Choroid plexus epithelial cell (primary cell): ENCODE measurements at regions not wholly inside any gene's neighbourhood (a gene's known extent, or its start where the extent isn't known, plus 50 kb on each side); places are given as distances from the start of the nearest gene placed in this dataset.
"Not testable (repeated sequence)": the region's sequence is repeated elsewhere in the genome, so short reads cannot be mapped to it uniquely, and the experiment has no call there.

Experiments
- DNase-seq: peaks from one replicate; pipeline ENCODE4 v3.0.0-alpha.2; 2010; ENCODE audit warnings: low read depth
- H3K4me3 ChIP-seq: 2 replicates; pipeline ENCODE4 v1.5.1; 2011; ENCODE audit warnings: low read depth, mild to moderate bottlenecking, control low read depth, low read length, moderate library complexity
- CTCF ChIP-seq: conservative IDR thresholded peaks from 2 replicates; pipeline ENCODE4 v1.5.1; 2011; ENCODE audit warnings: low read depth, mild to moderate bottlenecking, control low read depth, inconsistent platforms, low read length, moderate library complexity

GRCh38 chrY:26167332-26167731 lies 545.4 kb downstream of the CDY1 start:
- not testable (repeated sequence) for DNase-seq, H3K4me3 ChIP-seq

- not testable (repeated sequence) for DNase-seq, H3K4me3 ChIP-seq
These were observed 557.4 kb downstream of the CDY1 start for GRCh38 chrY:26179326-26179725.

DNA sequence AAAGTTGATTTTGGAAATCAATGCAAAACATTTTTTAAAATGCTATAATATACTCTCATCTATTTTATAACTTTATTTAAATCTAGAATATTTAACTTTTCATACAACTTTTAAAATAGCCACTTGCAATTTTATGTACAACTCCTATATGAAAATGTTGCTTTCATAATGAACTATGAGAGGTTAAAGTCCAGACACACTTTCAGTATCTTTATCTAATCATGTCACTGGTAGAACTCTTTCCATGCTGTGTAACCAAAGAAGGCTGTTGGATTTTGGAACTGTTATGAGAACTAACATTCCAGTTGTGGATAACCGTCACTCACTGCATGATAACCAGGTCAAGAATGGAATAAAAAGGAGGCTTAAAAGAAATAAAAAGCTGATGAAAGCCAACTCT lies 603.1 kb downstream of the CDY1 start:
- DNase-seq, H3K4me3 ChIP-seq: not testable (repeated sequence)

DNA sequence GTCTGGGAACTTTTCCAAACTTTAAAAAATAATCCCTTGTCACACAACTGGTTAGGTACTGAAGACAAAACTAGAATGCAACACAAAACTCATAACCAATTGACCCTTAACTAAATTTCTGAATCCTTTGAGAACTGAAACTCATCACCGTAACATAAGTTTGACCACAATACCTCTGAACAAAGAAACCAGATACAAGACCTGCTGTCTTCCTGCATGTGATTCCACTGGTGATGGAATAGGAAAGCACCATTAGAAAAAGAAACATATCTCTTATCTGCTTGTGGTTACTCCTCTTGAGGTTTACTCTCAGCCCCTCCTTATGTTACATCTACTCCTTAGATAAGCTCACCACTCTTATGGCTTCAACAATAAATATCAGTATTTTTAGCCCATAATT lies 603.6 kb downstream of the CDY1 start:
- H3K4me3 ChIP-seq, DNase-seq: not testable (repeated sequence)

DNA sequence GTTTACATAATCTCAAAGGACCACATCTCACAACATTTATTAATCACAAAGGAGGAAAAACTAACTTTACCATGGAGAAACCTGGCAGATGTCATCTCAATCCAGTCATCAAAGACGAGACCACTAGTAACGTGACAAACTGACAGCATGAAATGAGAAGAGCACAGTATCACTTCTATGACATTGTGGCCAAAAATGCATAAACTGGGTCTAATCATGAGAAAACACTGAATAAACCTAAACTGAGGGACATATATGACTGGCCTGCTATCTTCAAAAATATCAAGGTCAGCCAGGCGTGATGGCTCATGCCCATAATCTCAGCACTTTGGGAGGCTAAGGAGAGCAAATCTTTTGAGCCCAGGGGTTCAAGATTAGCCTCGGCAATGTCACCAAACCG lies 619.0 kb downstream of the CDY1 start:
- not testable (repeated sequence) for DNase-seq, H3K4me3 ChIP-seq

DNA sequence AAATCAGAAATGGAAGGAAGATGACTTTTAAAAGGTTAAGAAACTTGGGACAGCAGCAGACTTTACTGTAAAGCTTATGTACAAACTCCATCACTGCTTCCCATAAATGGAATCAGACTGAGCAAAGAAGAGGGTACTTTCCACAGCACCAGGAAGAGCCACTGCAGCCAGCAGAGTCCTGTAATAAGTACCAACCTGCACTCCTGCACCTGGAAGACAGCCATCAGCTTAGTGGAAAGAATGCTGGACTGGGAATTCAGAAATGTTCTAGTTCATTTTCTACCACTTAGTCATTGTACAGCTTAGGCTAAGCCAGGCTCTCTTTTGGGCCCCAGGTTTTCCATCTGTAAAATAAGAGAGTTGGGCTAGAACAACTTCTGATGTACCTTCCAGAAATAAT lies 632.3 kb downstream of the CDY1 start:
- not testable (repeated sequence) for DNase-seq, H3K4me3 ChIP-seq

DNA sequence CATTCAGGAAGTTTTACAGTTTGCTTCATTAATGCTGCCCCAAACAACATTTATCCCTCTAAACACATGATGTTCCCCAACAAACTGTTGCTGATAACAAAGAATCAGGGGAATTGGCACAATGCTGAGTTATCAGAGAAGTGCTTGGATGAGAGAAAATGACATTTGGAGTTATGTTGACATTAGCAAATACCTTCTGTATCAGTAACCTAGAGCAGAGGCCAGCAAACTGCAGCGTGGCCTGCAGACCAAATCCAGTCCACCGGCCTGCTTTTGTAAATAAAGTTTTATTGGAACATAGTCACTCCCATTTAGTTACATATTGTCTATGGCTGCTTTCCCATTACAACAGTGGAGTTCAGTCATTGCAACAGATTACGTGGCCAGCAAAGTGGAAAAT lies 643.5 kb downstream of the CDY1 start:
- H3K4me3 ChIP-seq, DNase-seq: not testable (repeated sequence)

GRCh38 chrY:26268421-26268820 lies 646.5 kb downstream of the CDY1 start:
- DNase-seq, H3K4me3 ChIP-seq: not testable (repeated sequence)

DNA sequence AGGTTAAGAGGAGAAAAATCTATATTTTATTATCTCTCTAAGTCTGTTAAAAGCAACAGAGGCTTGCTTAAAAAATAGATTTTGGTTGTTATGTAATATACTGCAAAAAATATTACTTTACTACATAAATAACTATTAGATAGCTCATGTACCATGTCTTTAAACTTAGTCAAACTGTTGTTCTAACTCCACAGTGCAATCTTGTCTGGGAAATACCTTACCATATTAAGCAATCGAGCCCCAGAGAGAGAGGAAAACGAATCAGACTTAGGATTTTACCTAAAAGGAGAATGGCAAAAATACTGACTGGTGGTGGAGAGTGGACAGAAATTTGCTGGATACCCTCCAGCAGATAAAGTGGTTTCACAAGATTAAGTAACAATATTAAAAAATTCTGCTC lies 647.0 kb downstream of the CDY1 start:
- not testable (repeated sequence) for DNase-seq, H3K4me3 ChIP-seq

DNA sequence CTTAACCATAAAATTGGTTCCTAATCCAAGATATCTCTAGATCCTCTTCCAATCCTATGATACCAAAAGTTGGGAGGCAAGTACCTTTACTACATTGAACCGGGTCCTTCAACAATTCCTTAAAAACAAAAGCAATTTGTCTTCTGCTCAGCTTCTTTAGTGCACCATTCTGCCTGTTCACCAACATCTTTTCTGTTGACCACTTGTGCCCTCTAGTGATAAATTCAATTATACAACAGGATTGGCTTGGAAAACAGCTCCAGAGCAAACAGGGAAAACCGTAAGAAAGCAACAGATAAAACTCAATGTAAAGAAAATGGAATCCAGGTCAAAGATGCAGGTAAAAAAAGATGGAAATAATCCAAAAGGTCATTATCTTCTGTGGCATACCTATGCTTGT lies 651.2 kb downstream of the CDY1 start:
- not testable (repeated sequence) for H3K4me3 ChIP-seq, DNase-seq

DNA sequence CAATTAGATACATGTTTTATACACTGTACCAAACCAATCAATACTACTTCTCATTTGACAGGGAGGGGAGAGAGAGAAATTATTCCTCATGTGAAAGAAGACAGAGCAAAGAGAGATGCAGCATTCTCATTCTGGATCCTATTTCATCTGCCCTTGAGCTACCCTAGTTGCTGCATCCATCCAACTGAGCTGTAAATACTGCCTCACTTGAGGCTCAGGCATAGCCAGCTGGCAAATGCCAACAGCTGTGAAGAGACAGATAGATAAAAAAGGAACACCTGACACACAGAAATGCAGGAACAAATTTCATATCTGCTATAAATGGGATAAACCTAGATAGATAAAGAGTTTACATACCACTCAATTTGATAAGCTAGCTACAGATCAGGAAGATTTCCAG lies 684.1 kb downstream of the CDY1 start:
- H3K4me3 ChIP-seq, DNase-seq: not testable (repeated sequence)

GRCh38 chrY:26306630-26307385 lies 684.9 kb downstream of the CDY1 start:
- DNase-seq = not testable (repeated sequence)

GRCh38 chrY:26308308-26308707 lies 686.4 kb downstream of the CDY1 start:
- not testable (repeated sequence) for DNase-seq, H3K4me3 ChIP-seq

More at GRCh38 chrY:26306630-26307385, 684.9 kb downstream of the CDY1 start:
- H3K4me3 ChIP-seq = not testable (repeated sequence)

DNA sequence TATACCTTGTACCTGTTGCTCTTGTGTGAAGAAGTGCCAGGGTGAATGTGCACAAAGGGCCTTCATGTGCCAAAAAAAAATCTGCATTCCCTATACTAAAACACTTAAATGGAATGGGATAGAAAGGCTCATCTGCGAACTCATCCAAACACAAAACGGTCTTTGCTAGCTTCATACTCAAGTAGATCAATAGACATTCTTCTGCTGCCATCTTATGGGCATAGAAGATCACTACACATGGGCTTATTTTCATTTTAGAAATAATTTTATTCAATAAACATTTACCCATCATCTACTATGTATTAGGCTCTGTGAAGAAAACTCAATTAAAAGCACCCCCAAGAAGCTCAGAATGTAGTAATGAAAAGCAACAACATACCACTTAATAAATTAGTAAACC lies 693.1 kb downstream of the CDY1 start:
- peak; percentile 15 for TF ChIP-seq CTCF
- DNase-seq = peak; percentile 65
- not testable (repeated sequence) for H3K4me3 ChIP-seq

GRCh38 chrY:26319488-26320202 lies 697.7 kb downstream of the CDY1 start:
- DNase-seq = peak; percentile 31

GRCh38 chrY:26322756-26323155 lies 700.8 kb downstream of the CDY1 start:
- DNase-seq = peak; percentile 10
- H3K4me3 ChIP-seq = not testable (repeated sequence)

More at GRCh38 chrY:26319488-26320202, 697.7 kb downstream of the CDY1 start:
- H3K4me3 ChIP-seq = not testable (repeated sequence)

DNA sequence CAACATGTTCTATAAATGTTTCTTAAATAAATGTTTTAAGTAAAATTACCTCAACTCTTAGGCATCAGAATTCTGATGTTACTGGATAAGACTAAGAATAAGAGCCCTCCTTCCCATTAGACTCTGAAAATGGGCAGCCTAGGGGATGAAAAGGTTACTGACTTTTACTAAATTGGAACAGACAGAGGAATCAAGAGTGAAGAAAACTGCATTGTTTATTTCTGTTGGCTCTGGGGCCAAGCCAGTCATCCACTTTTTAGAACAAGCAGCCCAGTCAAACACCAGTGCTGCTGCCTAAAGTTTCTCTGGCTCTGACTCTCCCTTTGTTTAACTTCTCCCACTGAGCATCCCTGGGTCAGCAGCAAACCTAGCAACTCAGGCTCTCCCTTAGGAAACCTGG lies 731.0 kb downstream of the CDY1 start:
- not testable (repeated sequence) for H3K4me3 ChIP-seq
- peak; percentile 0 for DNase-seq
